ENCODE measurements at regions not wholly inside any gene's neighbourhood (a gene's known extent, or its start where the extent isn't known, plus 50 kb on each side); places are given as distances from the start of the nearest gene placed in this dataset.
"Not testable (repeated sequence)": the region's sequence is repeated elsewhere in the genome, so short reads cannot be mapped to it uniquely, and the experiment has no call there.

DNA sequence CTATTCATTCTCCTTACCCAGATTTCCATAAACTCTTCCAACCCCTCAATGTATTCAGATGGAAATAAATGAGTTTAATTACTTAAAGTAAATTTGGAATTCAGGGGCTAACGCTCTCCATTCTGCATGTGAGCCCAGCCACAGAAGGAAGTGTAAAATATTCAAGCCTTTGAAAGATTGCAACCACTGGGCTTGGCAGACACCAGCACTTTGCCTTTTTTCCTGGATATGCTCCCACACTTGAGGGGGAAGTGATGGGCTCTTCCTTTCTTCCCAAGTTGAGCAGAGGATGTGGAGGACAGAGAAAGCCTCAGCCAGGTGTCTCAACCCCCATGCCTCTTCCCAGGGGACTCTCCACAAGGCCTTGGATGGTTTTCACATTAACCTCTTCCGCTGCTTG, 825.1 kb upstream of the EEF2KMT start:
- ChIA-PET CTCF (no interaction called here), POLR2A (no interaction called here)
- DNase-seq (ENCODE audit: extremely low spot score): no peak
- TF ChIP-seq FOXK2 (IDR thresholded peaks at IDR 0.05) (no peak), FOXM1 (IDR thresholded peaks at IDR 0.05; ENCODE audit: borderline replicate concordance) (no peak), ARNT (IDR thresholded peaks at IDR 0.05) (no peak), FOXA1 (IDR thresholded peaks at IDR 0.05) (no peak), NFRKB (IDR thresholded peaks at IDR 0.05) (no peak), SP1 (IDR thresholded peaks at IDR 0.05) (no peak), SUZ12 (IDR thresholded peaks at IDR 0.05) (no peak), TARDBP (IDR thresholded peaks at IDR 0.05) (no peak), CTBP1 (IDR thresholded peaks at IDR 0.05; ENCODE audit: borderline replicate concordance) (no peak), LEF1 (IDR thresholded peaks at IDR 0.05; ENCODE audit: borderline replicate concordance) (no peak)
- TF ChIP-seq, protein P1, sequence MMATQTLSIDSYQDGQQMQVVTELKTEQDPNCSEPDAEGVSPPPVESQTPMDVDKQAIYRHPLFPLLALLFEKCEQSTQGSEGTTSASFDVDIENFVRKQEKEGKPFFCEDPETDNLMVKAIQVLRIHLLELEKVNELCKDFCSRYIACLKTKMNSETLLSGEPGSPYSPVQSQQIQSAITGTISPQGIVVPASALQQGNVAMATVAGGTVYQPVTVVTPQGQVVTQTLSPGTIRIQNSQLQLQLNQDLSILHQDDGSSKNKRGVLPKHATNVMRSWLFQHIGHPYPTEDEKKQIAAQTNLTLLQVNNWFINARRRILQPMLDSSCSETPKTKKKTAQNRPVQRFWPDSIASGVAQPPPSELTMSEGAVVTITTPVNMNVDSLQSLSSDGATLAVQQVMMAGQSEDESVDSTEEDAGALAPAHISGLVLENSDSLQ (IDR thresholded peaks at IDR 0.05): no peak

DNA sequence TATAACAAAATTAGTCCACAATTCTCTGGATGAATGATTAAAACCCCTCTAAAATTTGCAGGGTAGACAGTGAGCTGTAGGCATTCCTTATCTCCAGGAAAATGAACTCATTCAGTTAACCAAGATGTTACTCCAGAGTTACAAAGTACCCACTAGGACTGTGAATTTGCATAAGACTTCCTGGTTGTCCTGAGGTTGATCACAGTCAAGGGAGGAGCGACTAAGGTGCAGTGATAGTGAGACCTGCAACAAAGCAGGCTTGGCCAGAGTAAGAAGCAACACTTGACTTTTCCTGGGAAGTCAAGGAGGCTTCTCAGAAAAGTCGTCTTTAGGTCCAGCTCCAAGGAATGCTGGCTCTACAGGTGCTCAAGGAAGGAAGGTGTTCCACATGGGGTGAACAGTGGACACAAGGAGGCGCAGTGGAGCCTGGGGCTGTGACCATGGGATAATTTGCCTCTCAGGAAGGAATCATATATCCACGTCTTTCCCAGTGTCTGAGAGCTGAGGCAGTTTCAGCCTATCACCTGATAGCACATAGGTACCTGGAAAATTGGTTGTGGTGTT, 821.1 kb upstream of the EEF2KMT start:
- CTCF ChIA-PET: no interaction called here
- TF ChIP-seq TARDBP (IDR thresholded peaks at IDR 0.05) (no peak), FOXA1 (IDR thresholded peaks at IDR 0.05) (no peak), BHLHE40 (IDR thresholded peaks at IDR 0.05; ENCODE audit: borderline replicate concordance) (no peak), CTBP1 (IDR thresholded peaks at IDR 0.05; ENCODE audit: borderline replicate concordance) (no peak), ARNT (IDR thresholded peaks at IDR 0.05) (no peak), FOXM1 (IDR thresholded peaks at IDR 0.05; ENCODE audit: borderline replicate concordance) (no peak), L3MBTL2 (conservative IDR thresholded peaks at IDR 0.05) (no peak), LEF1 (IDR thresholded peaks at IDR 0.05; ENCODE audit: borderline replicate concordance) (no peak), HDGF (IDR thresholded peaks at IDR 0.05; ENCODE audit: borderline replicate concordance) (no peak), ZNF384 (IDR thresholded peaks at IDR 0.05) (no peak), FOXK2 (IDR thresholded peaks at IDR 0.05) (no peak), SP1 (IDR thresholded peaks at IDR 0.05) (no peak), ELF4 (IDR thresholded peaks at IDR 0.05) (no peak), SUZ12 (IDR thresholded peaks at IDR 0.05) (no peak), NFRKB (IDR thresholded peaks at IDR 0.05) (no peak)
- TF ChIP-seq, protein P1 (IDR thresholded peaks at IDR 0.05): no peak
- DNase-seq (ENCODE audit: extremely low spot score): peak; percentile 27
- POLR2A ChIA-PET: no interaction called here

DNA sequence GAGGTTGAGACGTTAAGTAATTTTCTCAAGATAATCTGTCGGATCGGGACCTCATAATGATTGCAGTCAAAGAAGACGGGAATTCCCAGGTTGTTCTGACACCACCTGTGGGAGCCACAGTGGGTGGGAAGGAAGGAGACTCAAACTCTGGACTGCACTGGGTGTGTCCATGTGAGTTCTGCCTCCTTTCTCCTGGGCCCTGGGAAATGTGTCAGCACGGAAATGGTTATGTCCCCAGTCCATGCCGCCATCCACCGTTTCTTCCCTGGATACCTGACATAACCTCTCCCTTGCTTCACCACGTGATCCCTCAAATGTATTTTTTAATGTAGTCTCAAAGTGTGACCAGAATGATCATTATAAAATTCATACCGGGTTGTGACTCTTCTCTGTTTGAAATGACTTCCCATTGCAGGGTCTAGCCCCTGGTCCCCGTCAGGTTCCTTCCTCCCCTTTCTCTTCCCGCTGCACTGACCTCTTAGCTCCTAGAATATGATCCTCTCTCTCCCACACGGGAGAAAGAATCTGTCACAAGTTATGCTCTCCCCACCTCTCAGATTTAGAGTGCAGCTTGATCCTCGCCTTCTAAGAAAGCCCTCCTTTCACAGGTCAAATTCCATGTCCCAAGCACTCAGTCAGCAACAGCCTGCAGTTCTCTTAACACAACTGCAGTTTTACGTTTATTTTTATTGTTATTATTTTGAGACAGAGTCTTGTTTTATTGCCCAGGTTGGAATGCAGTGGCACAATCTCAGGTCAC, 820.0 kb upstream of the EEF2KMT start:
- TF ChIP-seq ZNF384 (IDR thresholded peaks at IDR 0.05): no peak
- TF ChIP-seq BHLHE40 (IDR thresholded peaks at IDR 0.05; ENCODE audit: borderline replicate concordance): no peak
- TF ChIP-seq HDGF (IDR thresholded peaks at IDR 0.05; ENCODE audit: borderline replicate concordance): no peak
- DNase-seq (ENCODE audit: extremely low spot score): no peak
- ChIA-PET CTCF (no interaction called here), POLR2A (no interaction called here)

DNA sequence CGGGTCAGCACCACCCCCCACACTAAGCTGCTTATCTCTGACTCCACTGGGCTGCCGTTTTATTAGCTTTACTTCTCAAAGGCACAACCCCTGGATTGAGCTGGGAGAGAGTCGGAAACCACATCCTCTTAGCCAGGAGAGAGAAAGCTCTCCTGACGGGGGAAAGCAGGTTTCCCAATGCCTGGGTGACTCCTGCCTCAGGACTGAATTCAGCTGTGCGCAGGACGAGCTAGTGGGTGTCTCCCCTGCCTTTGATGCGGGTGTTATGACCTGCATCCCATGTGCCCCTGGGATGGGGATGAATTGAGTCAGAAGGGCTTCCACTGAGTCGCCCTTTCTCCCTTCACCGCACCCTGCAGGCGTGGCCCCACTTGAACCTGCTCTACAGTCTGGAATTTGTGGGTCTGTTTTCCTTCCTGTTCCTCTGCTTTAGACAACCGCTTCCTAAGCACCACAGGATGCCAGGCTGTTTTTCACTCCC, 819.2 kb upstream of the EEF2KMT start:
- CTCF ChIA-PET: no interaction called here
- POLR2A ChIA-PET: no interaction called here
- no peak for TF ChIP-seq ELF4 (IDR thresholded peaks at IDR 0.05)
- no peak for TF ChIP-seq CTBP1 (IDR thresholded peaks at IDR 0.05; ENCODE audit: borderline replicate concordance)
- TF ChIP-seq, protein P1 (IDR thresholded peaks at IDR 0.05): no peak
- TF ChIP-seq SP1 (IDR thresholded peaks at IDR 0.05): no peak
- TF ChIP-seq LEF1 (IDR thresholded peaks at IDR 0.05; ENCODE audit: borderline replicate concordance): no peak
- no peak for TF ChIP-seq FOXM1 (IDR thresholded peaks at IDR 0.05; ENCODE audit: borderline replicate concordance)
- TF ChIP-seq FOXA1 (IDR thresholded peaks at IDR 0.05): no peak
- no peak for TF ChIP-seq SUZ12 (IDR thresholded peaks at IDR 0.05)
- no peak for TF ChIP-seq HDGF (IDR thresholded peaks at IDR 0.05; ENCODE audit: borderline replicate concordance)
- TF ChIP-seq BHLHE40 (IDR thresholded peaks at IDR 0.05; ENCODE audit: borderline replicate concordance): no peak
- no peak for TF ChIP-seq ARNT (IDR thresholded peaks at IDR 0.05)
- no peak for TF ChIP-seq ZNF384 (IDR thresholded peaks at IDR 0.05)
- no peak for DNase-seq (ENCODE audit: extremely low spot score)

DNA sequence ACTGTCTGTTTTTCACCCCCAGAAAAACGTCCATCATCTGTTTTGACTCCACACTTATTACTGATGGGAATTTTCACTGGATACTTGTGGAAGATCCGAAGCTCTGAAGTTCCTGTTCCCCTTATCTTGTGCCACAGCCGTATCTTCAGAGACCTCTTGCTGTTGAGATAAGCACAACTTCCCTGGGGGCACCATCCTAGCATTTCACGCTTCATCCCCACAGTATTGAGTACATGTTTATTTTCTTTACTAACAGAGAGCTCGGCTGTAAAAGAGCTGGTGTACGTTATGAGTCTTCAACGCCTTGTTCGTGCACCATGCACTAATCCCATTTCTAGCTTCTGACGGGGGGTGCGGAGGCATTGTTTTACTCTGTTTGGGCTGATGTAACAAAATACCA, 813.6 kb upstream of the EEF2KMT start:
- TF ChIP-seq, protein P1 (IDR thresholded peaks at IDR 0.05): no peak
- TF ChIP-seq SUZ12 (IDR thresholded peaks at IDR 0.05) (no peak), FOXM1 (IDR thresholded peaks at IDR 0.05; ENCODE audit: borderline replicate concordance) (no peak), FOXA1 (IDR thresholded peaks at IDR 0.05) (no peak), ARNT (IDR thresholded peaks at IDR 0.05) (no peak), SP1 (IDR thresholded peaks at IDR 0.05) (no peak), BHLHE40 (IDR thresholded peaks at IDR 0.05; ENCODE audit: borderline replicate concordance) (no peak)
- POLR2A ChIA-PET: no interaction called here
- CTCF ChIA-PET: interaction anchor here (0.5 kb wide), 1 partner anchor 533 kb away, joined by 5 read pairs; no protein-coding TSS in a partner anchor
- no peak for DNase-seq (ENCODE audit: extremely low spot score)

DNA sequence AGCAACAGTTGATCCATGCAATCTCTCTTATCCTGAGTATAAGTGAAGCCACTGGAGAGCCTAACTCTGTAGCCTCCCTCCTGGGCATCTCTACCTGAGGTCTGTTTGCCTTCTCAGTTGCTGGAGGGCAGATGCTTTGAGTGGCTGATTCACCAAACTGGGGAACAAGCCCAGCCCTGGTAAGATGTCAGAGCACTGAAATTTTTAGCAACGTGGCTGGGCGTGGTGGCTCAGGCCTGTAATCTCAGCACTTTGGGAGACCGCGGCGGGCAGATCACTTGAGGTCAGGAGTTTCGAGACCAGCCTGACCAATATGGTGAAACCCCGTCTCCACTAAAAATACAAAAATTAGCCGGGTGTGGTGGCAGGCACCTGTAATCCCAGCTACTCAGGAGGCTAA, 812.0 kb upstream of the EEF2KMT start:
- DNase-seq (ENCODE audit: extremely low spot score); CTCF ChIA-PET; POLR2A ChIA-PET: not testable (repeated sequence)
